ENCODE measurements at regions not wholly inside any gene's neighbourhood (a gene's known extent, or its start where the extent isn't known, plus 50 kb on each side); places are given as distances from the start of the nearest gene placed in this dataset.

DNA sequence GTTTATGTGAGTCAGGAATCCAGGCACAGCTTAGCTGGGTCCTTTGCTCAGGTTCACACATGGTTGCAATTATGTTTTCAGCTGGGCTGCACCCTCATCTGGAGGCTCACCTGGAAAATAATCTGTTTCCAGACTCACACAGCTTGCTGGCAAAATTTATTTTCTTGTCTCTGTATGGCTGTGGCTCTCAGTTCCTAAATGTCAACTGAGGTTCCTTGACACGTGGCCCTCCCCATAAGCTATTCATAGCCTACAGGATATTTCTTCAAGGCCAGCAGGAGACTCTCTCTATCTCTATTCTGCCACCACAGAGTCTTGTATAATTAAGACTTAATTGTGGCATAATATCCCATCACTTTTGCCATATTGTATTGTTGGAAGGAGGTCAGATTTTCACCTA, 732.0 kb downstream of the CDH18 start:
- TF ChIP-seq, protein P1, sequence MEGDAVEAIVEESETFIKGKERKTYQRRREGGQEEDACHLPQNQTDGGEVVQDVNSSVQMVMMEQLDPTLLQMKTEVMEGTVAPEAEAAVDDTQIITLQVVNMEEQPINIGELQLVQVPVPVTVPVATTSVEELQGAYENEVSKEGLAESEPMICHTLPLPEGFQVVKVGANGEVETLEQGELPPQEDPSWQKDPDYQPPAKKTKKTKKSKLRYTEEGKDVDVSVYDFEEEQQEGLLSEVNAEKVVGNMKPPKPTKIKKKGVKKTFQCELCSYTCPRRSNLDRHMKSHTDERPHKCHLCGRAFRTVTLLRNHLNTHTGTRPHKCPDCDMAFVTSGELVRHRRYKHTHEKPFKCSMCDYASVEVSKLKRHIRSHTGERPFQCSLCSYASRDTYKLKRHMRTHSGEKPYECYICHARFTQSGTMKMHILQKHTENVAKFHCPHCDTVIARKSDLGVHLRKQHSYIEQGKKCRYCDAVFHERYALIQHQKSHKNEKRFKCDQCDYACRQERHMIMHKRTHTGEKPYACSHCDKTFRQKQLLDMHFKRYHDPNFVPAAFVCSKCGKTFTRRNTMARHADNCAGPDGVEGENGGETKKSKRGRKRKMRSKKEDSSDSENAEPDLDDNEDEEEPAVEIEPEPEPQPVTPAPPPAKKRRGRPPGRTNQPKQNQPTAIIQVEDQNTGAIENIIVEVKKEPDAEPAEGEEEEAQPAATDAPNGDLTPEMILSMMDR (conservative IDR thresholded peaks at IDR 0.05 in 1 of 2, IDR thresholded peaks at IDR 0.05 in 1 of 2; ENCODE audit: extremely low read depth in 1 of 2, insufficient read depth in 1 of 2, low read depth in 1 of 2, low read length in 2 of 2): no peak
- no peak for TF ChIP-seq EZH2 (IDR thresholded peaks at IDR 0.05; ENCODE audit: borderline replicate concordance, low read length)
